ENCODE measurements at regions not wholly inside any gene's neighbourhood (a gene's known extent, or its start where the extent isn't known, plus 50 kb on each side); places are given as distances from the start of the nearest gene placed in this dataset.
A peak's percentile ranks its signal among the peaks of the same experiment; 100 is the strongest.

GRCh38 chr10:124239134-124239533 lies 145.7 kb upstream of the CHST15 start:
- H3K27ac ChIP-seq (ENCODE audit: insufficient read depth, low read length, poor library complexity, severe bottlenecking): no peak overlapping the region
- Mint-ChIP-seq H3K4me3 (no peak overlapping the region), H3K27me3 (peaks cover 4% of the 10 kb centered on the region), H3K36me3 (no peaks in the 10 kb centered on the region), H3K9me3 (peaks cover 0 to 4% (median 0%) of the 10 kb centered on the region in 7 donors), H3K4me1 (no peaks in the 10 kb centered on the region), H3K27ac (no peak overlapping the region)
- no peaks in the 10 kb centered on the region for H3K4me1 ChIP-seq (ENCODE audit: control insufficient read depth, insufficient read depth, low read length, poor library complexity, severe bottlenecking)
- no peaks in the 10 kb centered on the region for H3K36me3 ChIP-seq (ENCODE audit: control insufficient read depth, insufficient read depth, low read length)
- H3K27me3 ChIP-seq (ENCODE audit: control insufficient read depth, insufficient read depth, low read length): no peaks in the 10 kb centered on the region
- ATAC-seq (ENCODE audit: low read depth in 2 of 2): no peak
- H3K4me3 ChIP-seq (ENCODE audit: low read depth, low read length): no peak overlapping the region
- no peak for DNase-seq
- no peaks in the 10 kb centered on the region for H3K9me3 ChIP-seq (ENCODE audit: control insufficient read depth in 2 of 2, low read length in 2 of 2)

GRCh38 chr10:124238367-124238766 lies 145.0 kb upstream of the CHST15 start:
- H3K36me3 ChIP-seq (ENCODE audit: control insufficient read depth, insufficient read depth, low read length): no peaks in the 10 kb centered on the region
- H3K9me3 ChIP-seq (ENCODE audit: control insufficient read depth in 2 of 2, low read length in 2 of 2): no peaks in the 10 kb centered on the region
- H3K4me1 Mint-ChIP-seq: no peaks in the 10 kb centered on the region
- H3K4me1 ChIP-seq (ENCODE audit: control insufficient read depth, insufficient read depth, low read length, poor library complexity, severe bottlenecking): no peaks in the 10 kb centered on the region
- no peaks in the 10 kb centered on the region for H3K27me3 ChIP-seq (ENCODE audit: control insufficient read depth, insufficient read depth, low read length)
- no peak overlapping the region for H3K4me3 Mint-ChIP-seq
- DNase-seq (no peak), ATAC-seq (ENCODE audit: low read depth in 2 of 2) (no peak)
- H3K36me3 Mint-ChIP-seq: no peaks in the 10 kb centered on the region
- H3K27ac ChIP-seq (ENCODE audit: insufficient read depth, low read length, poor library complexity, severe bottlenecking): no peak overlapping the region
- peaks cover 0 to 2% (median 0%) of the 10 kb centered on the region in 7 donors for H3K9me3 Mint-ChIP-seq
- H3K4me3 ChIP-seq (ENCODE audit: low read depth, low read length): no peak overlapping the region
- H3K27me3 Mint-ChIP-seq: peaks cover 4% of the 10 kb centered on the region
- H3K27ac Mint-ChIP-seq: no peak overlapping the region

- no peaks in the 10 kb centered on the region for H3K4me1 ChIP-seq (ENCODE audit: control insufficient read depth, insufficient read depth, low read length, poor library complexity, severe bottlenecking)
- H3K27me3 ChIP-seq (ENCODE audit: control insufficient read depth, insufficient read depth, low read length): no peaks in the 10 kb centered on the region
- Mint-ChIP-seq H3K27me3 (peaks cover 12% of the 10 kb centered on the region), H3K36me3 (no peaks in the 10 kb centered on the region), H3K9me3 (peaks cover 0 to 4% (median 0%) of the 10 kb centered on the region in 7 donors), H3K27ac (no peak overlapping the region), H3K4me1 (no peaks in the 10 kb centered on the region), H3K4me3 (no peak overlapping the region)
- H3K27ac ChIP-seq (ENCODE audit: insufficient read depth, low read length, poor library complexity, severe bottlenecking): no peak overlapping the region
- ATAC-seq (ENCODE audit: low read depth in 2 of 2) (no peak), DNase-seq (no peak)
- no peaks in the 10 kb centered on the region for H3K36me3 ChIP-seq (ENCODE audit: control insufficient read depth, insufficient read depth, low read length)
- no peaks in the 10 kb centered on the region for H3K9me3 ChIP-seq (ENCODE audit: control insufficient read depth in 2 of 2, low read length in 2 of 2)
- no peak overlapping the region for H3K4me3 ChIP-seq (ENCODE audit: low read depth, low read length)
Measured at GRCh38 chr10:124237282-124237961, 144.0 kb upstream of the CHST15 start.

GRCh38 chr10:124236816-124237215 lies 143.4 kb upstream of the CHST15 start:
- DNase-seq: no peak
- Mint-ChIP-seq H3K9me3 (peaks cover 0 to 7% (median 0%) of the 10 kb centered on the region in 7 donors), H3K4me3 (no peak overlapping the region), H3K4me1 (peaks cover 0 to 3% (median 0%) of the 10 kb centered on the region in 4 donors), H3K36me3 (no peaks in the 10 kb centered on the region), H3K27ac (no peak overlapping the region), H3K27me3 (peaks cover 11% of the 10 kb centered on the region)
- no peaks in the 10 kb centered on the region for H3K4me1 ChIP-seq (ENCODE audit: control insufficient read depth, insufficient read depth, low read length, poor library complexity, severe bottlenecking)
- no peaks in the 10 kb centered on the region for H3K36me3 ChIP-seq (ENCODE audit: control insufficient read depth, insufficient read depth, low read length)
- H3K27me3 ChIP-seq (ENCODE audit: control insufficient read depth, insufficient read depth, low read length): no peaks in the 10 kb centered on the region
- no peak overlapping the region for H3K27ac ChIP-seq (ENCODE audit: insufficient read depth, low read length, poor library complexity, severe bottlenecking)
- no peak for ATAC-seq (ENCODE audit: low read depth in 2 of 2)
- H3K9me3 ChIP-seq (ENCODE audit: control insufficient read depth in 2 of 2, low read length in 2 of 2): no peaks in the 10 kb centered on the region
- H3K4me3 ChIP-seq (ENCODE audit: low read depth, low read length): no peak overlapping the region

GRCh38 chr10:124236136-124236535 lies 142.7 kb upstream of the CHST15 start:
- H3K4me3 Mint-ChIP-seq: no peak overlapping the region
- DNase-seq: no peak

DNA sequence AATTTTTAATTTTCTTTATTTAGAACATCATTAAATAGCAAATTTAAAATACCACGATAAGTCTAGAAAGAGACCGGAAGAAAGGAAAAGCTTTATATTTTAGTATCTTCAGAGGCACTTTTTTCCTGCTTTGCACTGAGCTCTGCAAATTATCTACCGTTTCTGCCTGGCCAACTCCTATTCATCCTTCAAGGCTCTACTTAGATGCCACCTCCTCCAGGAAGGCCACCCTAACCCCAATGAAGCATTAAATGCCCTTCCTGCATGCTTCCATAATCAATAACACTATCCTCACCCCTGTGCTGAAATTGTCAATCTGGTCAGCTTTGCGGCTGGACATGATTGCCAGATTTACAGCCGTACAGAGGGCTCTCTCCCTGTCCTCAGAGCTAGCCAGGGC lies 141.8 kb upstream of the CHST15 start:
- Mint-ChIP-seq H3K27ac (no peak overlapping the region), H3K4me1 (peaks cover 0 to 6% (median 1%) of the 10 kb centered on the region in 4 donors), H3K4me3 (peak overlapping the region in 2 of 4 donors; percentile 33 to 47), H3K27me3 (peaks cover 22% of the 10 kb centered on the region), H3K36me3 (no peaks in the 10 kb centered on the region), H3K9me3 (peaks cover 0 to 13% (median 0%) of the 10 kb centered on the region in 7 donors)
- Histone ChIP-seq H3K27ac (ENCODE audit: insufficient read depth, low read length, poor library complexity, severe bottlenecking) (no peak overlapping the region), H3K4me3 (ENCODE audit: low read depth, low read length) (no peak overlapping the region), H3K4me1 (ENCODE audit: control insufficient read depth, insufficient read depth, low read length, poor library complexity, severe bottlenecking) (no peaks in the 10 kb centered on the region), H3K27me3 (ENCODE audit: control insufficient read depth, insufficient read depth, low read length) (no peaks in the 10 kb centered on the region), H3K9me3 (ENCODE audit: control insufficient read depth in 2 of 2, low read length in 2 of 2) (no peaks in the 10 kb centered on the region), H3K36me3 (ENCODE audit: control insufficient read depth, insufficient read depth, low read length) (no peaks in the 10 kb centered on the region)
- ATAC-seq (ENCODE audit: low read depth in 2 of 2) (no peak), DNase-seq (no peak)

More at GRCh38 chr10:124236136-124236535, 142.7 kb upstream of the CHST15 start:
- ATAC-seq (ENCODE audit: low read depth in 2 of 2): no peak
- H3K36me3 Mint-ChIP-seq: no peaks in the 10 kb centered on the region
- Histone ChIP-seq H3K27ac (ENCODE audit: insufficient read depth, low read length, poor library complexity, severe bottlenecking) (no peak overlapping the region), H3K36me3 (ENCODE audit: control insufficient read depth, insufficient read depth, low read length) (no peaks in the 10 kb centered on the region), H3K27me3 (ENCODE audit: control insufficient read depth, insufficient read depth, low read length) (no peaks in the 10 kb centered on the region), H3K9me3 (ENCODE audit: control insufficient read depth in 2 of 2, low read length in 2 of 2) (no peaks in the 10 kb centered on the region), H3K4me1 (ENCODE audit: control insufficient read depth, insufficient read depth, low read length, poor library complexity, severe bottlenecking) (no peaks in the 10 kb centered on the region), H3K4me3 (ENCODE audit: low read depth, low read length) (no peak overlapping the region)
- H3K4me1 Mint-ChIP-seq: peaks cover 0 to 6% (median under 1%) of the 10 kb centered on the region in 4 donors
- H3K9me3 Mint-ChIP-seq: peaks cover 0 to 10% (median 0%) of the 10 kb centered on the region in 7 donors
- no peak overlapping the region for H3K27ac Mint-ChIP-seq
- H3K27me3 Mint-ChIP-seq: peaks cover 17% of the 10 kb centered on the region

- DNase-seq (no peak), ATAC-seq (ENCODE audit: low read depth in 2 of 2) (no peak)
- H3K4me1 ChIP-seq (ENCODE audit: control insufficient read depth, insufficient read depth, low read length, poor library complexity, severe bottlenecking): no peaks in the 10 kb centered on the region
- no peaks in the 10 kb centered on the region for H3K36me3 Mint-ChIP-seq
- no peak overlapping the region for H3K27ac ChIP-seq (ENCODE audit: insufficient read depth, low read length, poor library complexity, severe bottlenecking)
- peaks cover 0 to 7% of the 10 kb centered on the region in 2 experiments for H3K9me3 ChIP-seq (ENCODE audit: control insufficient read depth in 2 of 2, low read length in 2 of 2)
- peaks cover 22% of the 10 kb centered on the region for H3K27me3 Mint-ChIP-seq
- no peak overlapping the region for H3K27ac Mint-ChIP-seq
- no peaks in the 10 kb centered on the region for H3K27me3 ChIP-seq (ENCODE audit: control insufficient read depth, insufficient read depth, low read length)
- H3K36me3 ChIP-seq (ENCODE audit: control insufficient read depth, insufficient read depth, low read length): no peaks in the 10 kb centered on the region
- H3K4me3 ChIP-seq (ENCODE audit: low read depth, low read length): no peak overlapping the region
- peaks cover 0 to 13% (median 0%) of the 10 kb centered on the region in 7 donors for H3K9me3 Mint-ChIP-seq
- peaks cover 0 to 6% (median 1%) of the 10 kb centered on the region in 4 donors for H3K4me1 Mint-ChIP-seq
- peak overlapping the region in 2 of 4 donors; percentile 48 to 57 for H3K4me3 Mint-ChIP-seq
Measured at GRCh38 chr10:124233546-124234138, 140.2 kb upstream of the CHST15 start.

Measured in CD4-positive, CD25-positive, alpha-beta regulatory T cell (primary cell).